Neural crest cell (in vitro differentiated cells): ENCODE measurements at regions not wholly inside any gene's neighbourhood (a gene's known extent, or its start where the extent isn't known, plus 50 kb on each side); places are given as distances from the start of the nearest gene placed in this dataset.

Experiments
- DNase-seq: peaks from one replicate; pipeline ENCODE4 v3.0.0; 2021; ENCODE audit warnings: low read depth, mixed read lengths, low spot score
- H3K27ac Mint-ChIP-seq: one replicate; pipeline ENCODE4 v1.8.0; 2021; ENCODE audit warnings: mild to moderate bottlenecking, mixed read lengths; ENCODE audit not compliant: unreplicated experiment
- H3K27me3 Mint-ChIP-seq: 2 replicates; pipeline ENCODE4 v1.8.0; 2021; ENCODE audit warnings: low read depth, mild to moderate bottlenecking, mixed read lengths
- H3K36me3 Mint-ChIP-seq: 2 replicates; pipeline ENCODE4 v1.8.0; 2021; ENCODE audit warnings: low read depth, mild to moderate bottlenecking, mixed read lengths
- H3K4me1 Mint-ChIP-seq: 2 replicates; pipeline ENCODE4 v1.8.0; 2021; ENCODE audit warnings: mixed read lengths
- H3K4me3 Mint-ChIP-seq: one replicate; pipeline ENCODE4 v1.8.0; 2021; ENCODE audit warnings: mild to moderate bottlenecking, mixed read lengths
- H3K9me3 Mint-ChIP-seq: 2 replicates; pipeline ENCODE4 v1.8.0; 2021; ENCODE audit warnings: mixed read lengths
- CTCF ChIP-seq: fragments of 200-600 bp; sonication (generic); conservative IDR thresholded peaks from 2 replicates; pipeline ENCODE4 v1.5.0; 2021; ENCODE audit warnings: antibody characterized with exemption, mild to moderate bottlenecking

GRCh38 chr6:137793805-137794515 lies 73.1 kb upstream of the TNFAIP3 start:
- Mint-ChIP-seq H3K9me3 (no peaks in the 10 kb centered on the region), H3K27ac (no peak overlapping the region), H3K27me3 (no peaks in the 10 kb centered on the region), H3K36me3 (no peaks in the 10 kb centered on the region), H3K4me3 (no peak overlapping the region), H3K4me1 (peaks cover 5% of the 10 kb centered on the region)
- TF ChIP-seq CTCF: no peak
- no peak for DNase-seq

DNA sequence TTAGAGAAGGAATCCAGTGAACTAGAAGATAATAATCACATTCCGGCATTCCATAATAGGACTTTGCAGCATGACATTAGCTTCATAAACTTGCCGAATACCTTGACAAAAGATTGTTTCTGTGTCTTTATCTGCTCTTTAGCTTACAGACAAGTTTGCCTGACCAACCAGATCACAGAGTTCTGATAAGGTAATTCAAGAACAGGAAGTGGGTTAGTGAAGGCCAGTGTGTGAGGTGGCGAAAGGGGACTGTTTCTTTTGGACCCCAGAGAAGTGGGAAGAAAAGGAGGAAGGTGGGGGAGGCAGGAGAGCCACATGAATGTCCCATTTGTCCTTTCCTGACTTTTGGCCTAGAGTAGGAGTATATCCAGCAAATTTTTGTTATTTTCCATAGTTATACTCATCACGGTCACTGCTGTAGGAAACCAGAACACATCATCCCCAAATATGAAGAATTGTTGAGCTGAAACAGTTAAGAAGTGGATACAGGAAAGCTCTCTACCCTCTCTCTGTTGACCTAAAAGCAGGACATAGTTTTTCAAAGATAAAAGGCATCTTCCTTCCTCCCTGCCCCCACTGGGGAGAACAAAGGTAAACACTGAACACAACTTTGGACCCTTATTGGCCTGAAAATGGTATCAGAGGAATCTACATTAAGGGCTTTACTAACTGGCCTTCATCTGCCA lies 72.4 kb upstream of the TNFAIP3 start:
- no peak for TF ChIP-seq CTCF
- Mint-ChIP-seq H3K4me1 (peaks cover 5% of the 10 kb centered on the region), H3K4me3 (no peak overlapping the region), H3K36me3 (no peaks in the 10 kb centered on the region), H3K27me3 (no peaks in the 10 kb centered on the region), H3K9me3 (no peaks in the 10 kb centered on the region), H3K27ac (no peak overlapping the region)
- no peak for DNase-seq

- DNase-seq: no peak
- Mint-ChIP-seq H3K27me3 (no peaks in the 10 kb centered on the region), H3K36me3 (no peaks in the 10 kb centered on the region), H3K27ac (no peak overlapping the region), H3K4me1 (peaks cover 5% of the 10 kb centered on the region), H3K9me3 (no peaks in the 10 kb centered on the region), H3K4me3 (no peak overlapping the region)
- TF ChIP-seq CTCF: no peak
Measured at GRCh38 chr6:137795501-137795900, 71.6 kb upstream of the TNFAIP3 start.

DNA sequence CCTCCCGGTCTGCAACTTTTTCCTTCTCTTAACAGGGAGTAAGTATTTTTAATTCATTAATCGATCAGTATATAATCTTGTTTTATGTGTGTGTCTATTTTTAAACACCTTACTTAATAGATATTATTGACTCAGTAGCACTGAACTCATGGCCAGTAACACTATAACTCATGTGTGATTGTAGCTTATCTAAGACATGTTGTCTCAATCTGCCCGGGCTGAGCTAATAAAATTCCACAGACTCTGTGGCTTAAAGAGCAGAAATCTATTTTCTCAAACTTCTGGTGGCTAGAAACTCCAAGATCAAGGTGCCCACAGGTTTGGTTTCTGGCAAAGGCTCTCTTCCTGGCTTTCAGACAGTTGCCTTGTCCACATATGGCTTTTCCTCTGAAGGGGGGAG lies 68.8 kb upstream of the TNFAIP3 start:
- H3K27ac Mint-ChIP-seq: no peak overlapping the region
- peaks cover 5% of the 10 kb centered on the region for H3K4me1 Mint-ChIP-seq
- H3K27me3 Mint-ChIP-seq: no peaks in the 10 kb centered on the region
- no peak for TF ChIP-seq CTCF
- H3K36me3 Mint-ChIP-seq: no peaks in the 10 kb centered on the region
- no peak for DNase-seq
- H3K4me3 Mint-ChIP-seq: no peak overlapping the region
- no peaks in the 10 kb centered on the region for H3K9me3 Mint-ChIP-seq

- H3K36me3 Mint-ChIP-seq: no peaks in the 10 kb centered on the region
- peaks cover 5% of the 10 kb centered on the region for H3K4me1 Mint-ChIP-seq
- H3K9me3 Mint-ChIP-seq: no peaks in the 10 kb centered on the region
- DNase-seq: no peak
- H3K27ac Mint-ChIP-seq: no peak overlapping the region
- no peak for TF ChIP-seq CTCF
- no peak overlapping the region for H3K4me3 Mint-ChIP-seq
- no peaks in the 10 kb centered on the region for H3K27me3 Mint-ChIP-seq
Measured at GRCh38 chr6:137798846-137799245, 68.2 kb upstream of the TNFAIP3 start.
